ENCODE measurements at regions not wholly inside any gene's neighbourhood (a gene's known extent, or its start where the extent isn't known, plus 50 kb on each side); places are given as distances from the start of the nearest gene placed in this dataset.

DNA sequence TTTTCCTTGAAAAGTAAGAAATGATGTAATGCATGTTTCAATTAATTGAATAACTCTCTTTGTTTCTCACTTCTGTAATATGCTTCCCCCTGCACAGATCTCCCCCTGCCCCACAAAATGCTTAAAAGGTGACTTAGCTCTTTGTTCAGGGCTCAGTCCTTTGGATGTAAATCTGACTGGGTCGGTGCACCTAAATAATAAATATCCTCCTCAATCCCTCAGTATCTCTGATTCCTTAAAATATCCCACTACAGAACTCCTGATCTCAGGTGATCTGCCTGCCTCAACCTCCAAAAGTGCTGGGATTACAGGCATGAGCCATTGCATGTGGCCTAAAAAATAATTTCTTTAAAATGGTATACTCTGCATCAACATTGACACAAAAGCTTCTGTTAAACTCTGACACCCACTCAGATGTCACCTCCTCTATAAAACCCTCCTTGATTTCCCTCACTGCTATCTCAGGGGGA, 107.0 kb downstream of the ZNF429 start:
- peaks cover 0 to 20% (median 0%) of the 10 kb centered on the region in 4 donors for H3K9me3 ChIP-seq
- TF ChIP-seq, protein P1, sequence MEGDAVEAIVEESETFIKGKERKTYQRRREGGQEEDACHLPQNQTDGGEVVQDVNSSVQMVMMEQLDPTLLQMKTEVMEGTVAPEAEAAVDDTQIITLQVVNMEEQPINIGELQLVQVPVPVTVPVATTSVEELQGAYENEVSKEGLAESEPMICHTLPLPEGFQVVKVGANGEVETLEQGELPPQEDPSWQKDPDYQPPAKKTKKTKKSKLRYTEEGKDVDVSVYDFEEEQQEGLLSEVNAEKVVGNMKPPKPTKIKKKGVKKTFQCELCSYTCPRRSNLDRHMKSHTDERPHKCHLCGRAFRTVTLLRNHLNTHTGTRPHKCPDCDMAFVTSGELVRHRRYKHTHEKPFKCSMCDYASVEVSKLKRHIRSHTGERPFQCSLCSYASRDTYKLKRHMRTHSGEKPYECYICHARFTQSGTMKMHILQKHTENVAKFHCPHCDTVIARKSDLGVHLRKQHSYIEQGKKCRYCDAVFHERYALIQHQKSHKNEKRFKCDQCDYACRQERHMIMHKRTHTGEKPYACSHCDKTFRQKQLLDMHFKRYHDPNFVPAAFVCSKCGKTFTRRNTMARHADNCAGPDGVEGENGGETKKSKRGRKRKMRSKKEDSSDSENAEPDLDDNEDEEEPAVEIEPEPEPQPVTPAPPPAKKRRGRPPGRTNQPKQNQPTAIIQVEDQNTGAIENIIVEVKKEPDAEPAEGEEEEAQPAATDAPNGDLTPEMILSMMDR (IDR thresholded peaks at IDR 0.05) = no peak
- TF ChIP-seq EP300 (IDR thresholded peaks at IDR 0.05) (no peak), POLR2AphosphoS5 (IDR thresholded peaks at IDR 0.05) (no peak), POLR2A (IDR thresholded peaks at IDR 0.05) (no peak)
- H3K4me3 ChIP-seq = no peak overlapping the region
- H3K36me3 ChIP-seq = no peaks in the 10 kb centered on the region
- peaks cover 0 to 9% (median 0%) of the 10 kb centered on the region in 4 donors for H3K4me1 ChIP-seq
- intact Hi-C loops (cut with DNase I; ENCODE audit: low total_unique reads) = no loop called here
- H3K27me3 ChIP-seq = no peaks in the 10 kb centered on the region
- DNase-seq = no peak
- no peak overlapping the region for H3K27ac ChIP-seq
- WGBS, 5 donors = 40 to 64% (median 61%) methylated on average over 1 of the region's 1 CpG

DNA sequence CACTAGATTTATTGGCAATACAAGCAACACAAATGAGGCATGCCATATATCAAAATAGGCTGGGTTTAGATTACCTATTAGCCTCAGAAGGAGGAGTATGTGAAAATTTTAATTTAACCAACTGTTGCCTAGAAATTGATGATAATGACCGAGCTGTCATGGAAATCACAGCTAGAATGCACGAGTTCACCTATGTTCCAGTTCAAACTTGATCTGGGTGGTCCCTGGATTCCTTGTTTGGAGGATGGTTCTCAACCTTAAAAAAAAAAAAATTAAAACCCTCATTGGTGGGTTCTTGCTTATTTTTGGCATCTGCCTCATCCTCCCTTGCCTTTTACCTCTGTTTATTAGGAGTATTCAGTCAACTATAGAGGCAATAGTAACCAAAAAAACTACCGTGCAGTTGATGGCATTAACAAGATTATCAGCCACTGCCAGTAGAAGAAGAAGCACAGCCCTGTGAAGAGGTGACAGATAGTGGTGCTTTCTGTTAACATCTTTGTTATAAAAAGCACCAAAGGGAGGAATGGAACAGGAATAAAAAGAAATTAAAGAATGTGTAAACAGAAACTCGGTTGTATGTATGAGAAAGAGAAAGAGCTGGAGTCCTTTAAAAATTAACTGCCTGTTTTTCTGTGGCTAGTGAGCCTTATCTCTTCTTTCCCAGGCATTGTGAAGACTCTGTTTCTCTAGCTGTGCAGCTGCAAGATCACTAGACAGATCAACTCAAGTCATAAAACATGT, 106.4 kb downstream of the ZNF429 start:
- no peaks in the 10 kb centered on the region for H3K36me3 ChIP-seq
- H3K4me3 ChIP-seq = no peak overlapping the region
- H3K9me3 ChIP-seq = peaks cover 0 to 20% (median 0%) of the 10 kb centered on the region in 4 donors
- no peak for DNase-seq
- no peaks in the 10 kb centered on the region for H3K27me3 ChIP-seq
- no peak overlapping the region for H3K27ac ChIP-seq
- 31 to 58% (median 46%) methylated on average over 4 of the region's 4 CpGs for WGBS, 5 donors
- intact Hi-C loops (cut with DNase I; ENCODE audit: low total_unique reads) = no loop called here
- H3K4me1 ChIP-seq = peaks cover 0 to 9% (median 0%) of the 10 kb centered on the region in 4 donors
- no peak for TF ChIP-seq POLR2A (IDR thresholded peaks at IDR 0.05)
- no peak for TF ChIP-seq EP300 (IDR thresholded peaks at IDR 0.05)
- TF ChIP-seq, protein P1 (IDR thresholded peaks at IDR 0.05) = no peak
- no peak for TF ChIP-seq POLR2AphosphoS5 (IDR thresholded peaks at IDR 0.05)

DNA sequence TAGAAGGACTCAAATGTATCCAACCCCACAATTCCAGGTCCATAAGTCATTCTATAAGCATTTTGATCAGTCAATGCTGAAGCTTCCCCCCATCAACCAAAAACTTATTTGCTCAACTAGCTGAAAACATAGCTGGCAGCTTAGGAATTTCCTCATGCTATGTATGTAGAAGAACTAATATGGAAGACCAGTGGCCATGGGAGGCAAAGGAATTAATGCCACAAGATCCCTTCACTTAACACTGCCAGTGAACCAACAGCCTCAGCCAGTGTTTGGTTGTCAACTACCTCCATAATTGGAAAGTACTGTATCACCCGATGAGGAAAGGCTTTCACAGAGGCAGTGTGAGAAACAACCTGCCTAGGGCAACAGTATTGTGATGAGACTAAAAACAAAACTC, 105.4 kb downstream of the ZNF429 start:
- 67 to 96% (median 88%) methylated on average over 1 of the region's 1 CpG for WGBS, 5 donors
- DNase-seq = no peak
- no peak overlapping the region for H3K4me3 ChIP-seq
- intact Hi-C loops (cut with DNase I; ENCODE audit: low total_unique reads) = no loop called here
- peaks cover 0 to 16% (median 0%) of the 10 kb centered on the region in 4 donors for H3K9me3 ChIP-seq
- H3K27ac ChIP-seq = no peak overlapping the region
- TF ChIP-seq, protein P1 (IDR thresholded peaks at IDR 0.05) = no peak
- TF ChIP-seq POLR2A (IDR thresholded peaks at IDR 0.05) (no peak), POLR2AphosphoS5 (IDR thresholded peaks at IDR 0.05) (no peak), EP300 (IDR thresholded peaks at IDR 0.05) (no peak)
- H3K36me3 ChIP-seq = no peaks in the 10 kb centered on the region
- peaks cover 0 to 9% (median 0%) of the 10 kb centered on the region in 4 donors for H3K4me1 ChIP-seq
- H3K27me3 ChIP-seq = no peaks in the 10 kb centered on the region

DNA sequence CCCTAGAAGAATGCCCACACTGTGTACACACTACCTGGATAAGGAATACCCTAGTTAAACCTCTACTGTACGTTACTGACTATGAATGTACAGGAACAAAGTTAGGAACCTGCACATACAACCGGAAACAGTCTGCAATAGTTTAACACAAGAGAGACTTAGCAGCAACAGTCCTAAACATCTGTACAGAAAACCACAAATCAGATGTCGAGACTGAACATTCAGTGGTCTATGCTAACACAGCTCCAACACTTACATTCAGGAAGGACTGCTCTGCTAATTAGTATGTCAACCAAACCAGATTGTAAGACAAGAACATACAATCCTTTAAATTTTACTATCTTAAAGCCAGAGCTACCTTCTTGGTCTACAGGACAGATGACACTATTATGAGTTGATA, 104.9 kb downstream of the ZNF429 start:
- TF ChIP-seq, protein P1 (IDR thresholded peaks at IDR 0.05) = no peak
- no peak for TF ChIP-seq POLR2A (IDR thresholded peaks at IDR 0.05)
- TF ChIP-seq POLR2AphosphoS5 (IDR thresholded peaks at IDR 0.05) = no peak
- no peak for TF ChIP-seq EP300 (IDR thresholded peaks at IDR 0.05)
- H3K4me1 ChIP-seq = peaks cover under 1 to 9% (median 2%) of the 10 kb centered on the region in 4 donors
- DNase-seq = no peak
- no peaks in the 10 kb centered on the region for H3K36me3 ChIP-seq
- WGBS, 5 donors = 27 to 81% (median 78%) methylated on average over 3 of the region's 3 CpGs
- H3K9me3 ChIP-seq = peaks cover 0 to 16% (median 0%) of the 10 kb centered on the region in 4 donors
- intact Hi-C loops (cut with DNase I; ENCODE audit: low total_unique reads) = no loop called here
- H3K27ac ChIP-seq = no peak overlapping the region
- H3K4me3 ChIP-seq = no peak overlapping the region
- H3K27me3 ChIP-seq = no peaks in the 10 kb centered on the region
